ENCODE measurements at regions not wholly inside any gene's neighbourhood (a gene's known extent, or its start where the extent isn't known, plus 50 kb on each side); places are given as distances from the start of the nearest gene placed in this dataset.
"Not testable (repeated sequence)": the region's sequence is repeated elsewhere in the genome, so short reads cannot be mapped to it uniquely, and the experiment has no call there.

GRCh38 chr6:115610696-115611095, 450.0 kb downstream of the FRK start:
- no peak overlapping the region for H3K27ac ChIP-seq
- H3K4me1 ChIP-seq = peaks cover 9% of the 10 kb centered on the region
- H3K27me3 ChIP-seq = no peaks in the 10 kb centered on the region
- H3K9me3 ChIP-seq (replicated peaks) = no peaks in the 10 kb centered on the region
- H3K4me3 ChIP-seq = no peak overlapping the region
- no peaks in the 10 kb centered on the region for H3K36me3 ChIP-seq
- no peak for DNase-seq

- Histone ChIP-seq H3K27me3 (no peaks in the 10 kb centered on the region), H3K4me3 (no peak overlapping the region), H3K36me3 (no peaks in the 10 kb centered on the region), H3K9me3 (replicated peaks) (no peaks in the 10 kb centered on the region), H3K27ac (no peak overlapping the region), H3K4me1 (peaks cover 9% of the 10 kb centered on the region)
- no peak for DNase-seq
Measured at GRCh38 chr6:115609111-115609510, 451.6 kb downstream of the FRK start.

- no peak overlapping the region for H3K27ac ChIP-seq
- peaks cover 2% of the 10 kb centered on the region; the same call in 1 of the 2 replicates for H3K4me1 ChIP-seq
- no peaks in the 10 kb centered on the region for H3K27me3 ChIP-seq
- DNase-seq = no peak
- H3K4me3 ChIP-seq = no peak overlapping the region
- H3K9me3 ChIP-seq (replicated peaks) = no peaks in the 10 kb centered on the region
- peaks cover 3% of the 10 kb centered on the region; the same call in 1 of the 2 replicates for H3K36me3 ChIP-seq
Measured at GRCh38 chr6:115602466-115602865, 458.2 kb downstream of the FRK start.

GRCh38 chr6:115601509-115601908, 459.2 kb downstream of the FRK start:
- H3K9me3 ChIP-seq (replicated peaks) = peaks cover 3% of the 10 kb centered on the region; the same call in 1 of the 2 replicates
- peaks cover 2% of the 10 kb centered on the region; the same call in 1 of the 2 replicates for H3K4me1 ChIP-seq
- H3K27ac ChIP-seq = no peak overlapping the region
- DNase-seq = no peak
- peaks cover 3% of the 10 kb centered on the region; the same call in 1 of the 2 replicates for H3K36me3 ChIP-seq
- H3K4me3 ChIP-seq = no peak overlapping the region
- H3K27me3 ChIP-seq = no peaks in the 10 kb centered on the region

GRCh38 chr6:115601064-115601463, 459.6 kb downstream of the FRK start:
- Histone ChIP-seq H3K36me3 (peaks cover 3% of the 10 kb centered on the region; the same call in 1 of the 2 replicates), H3K4me3 (no peak overlapping the region), H3K4me1 (peaks cover 2% of the 10 kb centered on the region; the same call in 1 of the 2 replicates), H3K27ac (no peak overlapping the region), H3K9me3 (replicated peaks) (peaks cover 3% of the 10 kb centered on the region; the same call in 1 of the 2 replicates), H3K27me3 (no peaks in the 10 kb centered on the region)
- DNase-seq = no peak

- H3K27ac ChIP-seq = no peak overlapping the region
- peaks cover 15% of the 10 kb centered on the region for H3K4me1 ChIP-seq
- H3K27me3 ChIP-seq = no peaks in the 10 kb centered on the region
- peaks cover 3% of the 10 kb centered on the region; the same call in 1 of the 2 replicates for H3K9me3 ChIP-seq (replicated peaks)
- DNase-seq = no peak
- peaks cover 3% of the 10 kb centered on the region; the same call in 1 of the 2 replicates for H3K36me3 ChIP-seq
- no peak overlapping the region for H3K4me3 ChIP-seq
Measured at GRCh38 chr6:115594891-115595290, 465.8 kb downstream of the FRK start.

GRCh38 chr6:115592025-115592424, 468.7 kb downstream of the FRK start:
- H3K27me3 ChIP-seq = no peaks in the 10 kb centered on the region
- H3K9me3 ChIP-seq (replicated peaks) = peaks cover 3% of the 10 kb centered on the region; the same call in 1 of the 2 replicates
- no peaks in the 10 kb centered on the region for H3K36me3 ChIP-seq
- no peak overlapping the region for H3K4me3 ChIP-seq
- peaks cover 15% of the 10 kb centered on the region for H3K4me1 ChIP-seq
- H3K27ac ChIP-seq = no peak overlapping the region
- no peak for DNase-seq

- not testable (repeated sequence) for H3K36me3 ChIP-seq; H3K27ac ChIP-seq; H3K27me3 ChIP-seq; DNase-seq; H3K9me3 ChIP-seq (replicated peaks); H3K4me3 ChIP-seq
- peaks cover 11% of the 10 kb centered on the region for H3K4me1 ChIP-seq
Measured at GRCh38 chr6:115589072-115589471, 471.6 kb downstream of the FRK start.

- no peak overlapping the region for H3K4me3 ChIP-seq
- DNase-seq = no peak
- H3K36me3 ChIP-seq = no peaks in the 10 kb centered on the region
- H3K27me3 ChIP-seq = no peaks in the 10 kb centered on the region
- no peak overlapping the region for H3K27ac ChIP-seq
- no peaks in the 10 kb centered on the region for H3K4me1 ChIP-seq
- H3K9me3 ChIP-seq (replicated peaks) = no peaks in the 10 kb centered on the region
Measured at GRCh38 chr6:115583290-115583689, 477.4 kb downstream of the FRK start.

- Histone ChIP-seq H3K27ac (no peak overlapping the region), H3K4me3 (no peak overlapping the region), H3K27me3 (no peaks in the 10 kb centered on the region), H3K9me3 (replicated peaks) (no peaks in the 10 kb centered on the region), H3K4me1 (no peaks in the 10 kb centered on the region), H3K36me3 (no peaks in the 10 kb centered on the region)
- no peak for DNase-seq
Measured at GRCh38 chr6:115582386-115582785, 478.3 kb downstream of the FRK start.

GRCh38 chr6:115579565-115579964, 481.1 kb downstream of the FRK start:
- not testable (repeated sequence) for H3K36me3 ChIP-seq; H3K27ac ChIP-seq; H3K27me3 ChIP-seq; H3K4me1 ChIP-seq; DNase-seq; H3K9me3 ChIP-seq (replicated peaks); H3K4me3 ChIP-seq

- 0 out of 2 replicates have a peak, but pooled peaks cover 2% of the 10 kb centered on the region for H3K4me1 ChIP-seq
- H3K4me3 ChIP-seq = no peak overlapping the region
- no peaks in the 10 kb centered on the region for H3K36me3 ChIP-seq
- no peak overlapping the region for H3K27ac ChIP-seq
- no peak for DNase-seq
- H3K27me3 ChIP-seq = no peaks in the 10 kb centered on the region
- no peaks in the 10 kb centered on the region for H3K9me3 ChIP-seq (replicated peaks)
Measured at GRCh38 chr6:115577270-115577669, 483.4 kb downstream of the FRK start.

- Histone ChIP-seq H3K9me3 (replicated peaks) (no peaks in the 10 kb centered on the region), H3K27me3 (no peaks in the 10 kb centered on the region), H3K4me1 (peaks cover 15% of the 10 kb centered on the region), H3K36me3 (no peaks in the 10 kb centered on the region), H3K4me3 (no peak overlapping the region), H3K27ac (no peak overlapping the region)
- no peak for DNase-seq
Measured at GRCh38 chr6:115575285-115575684, 485.4 kb downstream of the FRK start.

- Histone ChIP-seq H3K4me1 (peaks cover 19% of the 10 kb centered on the region), H3K36me3 (no peaks in the 10 kb centered on the region), H3K9me3 (replicated peaks) (no peaks in the 10 kb centered on the region), H3K27me3 (no peaks in the 10 kb centered on the region), H3K27ac (no peak overlapping the region), H3K4me3 (no peak overlapping the region)
- no peak for DNase-seq
Measured at GRCh38 chr6:115573861-115574260, 486.8 kb downstream of the FRK start.

GRCh38 chr6:115570331-115570730, 490.4 kb downstream of the FRK start:
- peak; percentile 45 to 69 for DNase-seq

GRCh38 chr6:115554060-115554459, 506.6 kb downstream of the FRK start:
- Histone ChIP-seq H3K27ac (no peak overlapping the region), H3K9me3 (replicated peaks) (no peaks in the 10 kb centered on the region), H3K27me3 (no peaks in the 10 kb centered on the region), H3K4me3 (no peak overlapping the region), H3K4me1 (peaks cover 2% of the 10 kb centered on the region; the same call in 1 of the 2 replicates), H3K36me3 (no peaks in the 10 kb centered on the region)
- DNase-seq = no peak

More at GRCh38 chr6:115570331-115570730, 490.4 kb downstream of the FRK start:
- H3K27me3 ChIP-seq = no peaks in the 10 kb centered on the region
- H3K4me1 ChIP-seq = peaks cover 17% of the 10 kb centered on the region
- no peak overlapping the region for H3K4me3 ChIP-seq
- H3K9me3 ChIP-seq (replicated peaks) = no peaks in the 10 kb centered on the region
- peak overlapping the region; percentile 70 for H3K27ac ChIP-seq
- H3K36me3 ChIP-seq = no peaks in the 10 kb centered on the region

Data from SJCRH30 (cell line).